NOMO-1 treated with dmso at 0.1 percent for 144 hours (cell line): ENCODE measurements at regions not wholly inside any gene's neighbourhood (a gene's known extent, or its start where the extent isn't known, plus 50 kb on each side); places are given as distances from the start of the nearest gene placed in this dataset.

ENCODE experiments used
- DNase-seq: peaks from one replicate; lab custom pipeline; 2025; ENCODE audit not compliant: unreplicated experiment; lab: John Stamatoyannopoulos, UW

DNA sequence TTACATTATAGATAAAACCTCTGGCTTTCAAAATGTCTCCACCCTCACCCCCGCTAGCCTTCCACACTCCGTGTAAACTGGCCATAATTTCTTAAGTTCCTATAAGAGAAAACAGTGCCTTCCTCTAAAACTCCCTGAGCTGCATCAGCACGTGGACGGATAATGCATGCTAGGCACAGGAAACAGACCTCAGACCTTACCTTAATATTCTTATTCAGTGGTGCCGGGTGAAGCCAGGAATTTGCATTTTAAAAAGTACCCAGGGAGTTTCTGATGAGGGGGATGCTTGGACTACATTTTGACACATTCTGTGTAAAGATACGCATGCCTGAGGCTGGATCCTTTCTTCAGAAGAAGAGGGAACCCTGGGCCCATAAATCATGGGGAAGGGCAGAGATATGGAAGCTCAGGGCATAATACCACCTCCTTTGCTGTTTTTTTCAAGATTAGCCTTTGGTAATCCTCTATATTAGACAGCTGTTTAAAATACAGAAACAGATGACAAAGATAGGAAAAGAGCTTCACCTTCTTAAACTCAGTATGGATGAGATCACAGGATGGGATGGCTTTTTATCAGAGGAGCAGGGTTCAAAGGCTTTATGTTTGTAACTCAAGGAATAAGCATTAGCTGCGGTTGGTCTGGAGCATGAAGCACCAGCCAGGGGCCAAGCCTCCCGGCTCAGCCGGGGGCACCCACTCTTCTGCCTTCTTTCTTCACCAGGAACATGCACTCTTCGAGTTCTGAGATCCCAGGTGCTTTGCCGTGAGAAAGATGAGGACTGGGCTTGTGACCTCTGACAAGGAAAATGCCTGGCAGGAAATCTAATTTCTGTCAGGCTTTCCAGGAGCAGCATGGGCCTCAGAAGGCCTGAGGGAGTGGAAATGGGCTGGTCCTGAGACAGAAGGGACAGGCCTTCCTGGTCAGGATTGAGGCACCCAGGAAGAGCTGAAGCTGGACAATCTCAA lies 218.1 kb upstream of the SOX4 start:
- no peak for DNase-seq

DNA sequence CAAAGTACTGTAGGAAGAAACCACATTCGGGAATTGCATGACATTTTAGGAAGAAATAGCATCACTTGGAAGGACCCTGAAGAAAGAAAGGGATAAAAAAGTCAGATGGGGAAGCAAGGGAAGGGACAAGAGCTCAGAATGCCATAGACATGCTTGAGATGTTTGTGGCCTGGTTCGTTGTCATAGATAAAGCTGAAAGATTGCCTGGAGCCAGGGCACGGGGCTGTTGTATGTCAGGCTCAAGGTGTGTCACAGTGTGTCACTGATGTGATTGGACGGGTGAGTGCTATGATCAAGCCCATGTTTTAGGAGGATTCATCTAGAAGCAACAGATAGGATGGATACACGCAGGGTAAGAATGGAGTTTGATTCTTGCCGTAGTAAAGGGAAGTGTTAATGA lies 216.2 kb upstream of the SOX4 start:
- no peak for DNase-seq

DNA sequence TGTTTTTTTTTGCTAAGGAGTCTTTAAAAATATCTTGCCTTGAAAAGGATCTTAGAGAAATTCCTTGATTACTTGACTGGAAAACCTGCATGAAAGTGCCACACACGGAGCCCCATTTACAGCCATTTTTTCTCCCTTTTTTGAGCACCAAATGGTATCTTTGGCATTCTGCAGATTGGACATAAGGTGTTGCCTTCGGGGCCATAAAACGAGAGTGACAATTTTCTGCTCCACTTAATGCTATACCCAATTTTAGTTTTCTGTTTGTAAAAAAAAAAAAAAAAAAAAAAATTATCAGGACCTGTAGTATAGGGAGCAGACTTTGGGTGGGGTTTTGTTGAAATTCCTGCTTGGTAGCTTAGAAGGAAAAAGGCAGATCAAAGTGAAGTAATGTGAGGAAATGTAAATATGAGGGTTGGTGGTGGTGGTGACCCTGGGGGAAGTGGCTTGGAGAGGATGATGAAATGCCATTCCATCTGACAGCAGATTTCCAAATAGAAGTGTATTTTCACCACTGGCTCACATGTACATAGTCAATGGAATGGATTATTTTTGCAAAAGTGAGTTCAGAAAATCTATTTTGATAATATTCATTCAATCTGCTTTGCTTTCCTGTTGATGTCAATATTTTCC lies 212.1 kb upstream of the SOX4 start:
- peak; percentile 2 for DNase-seq

DNA sequence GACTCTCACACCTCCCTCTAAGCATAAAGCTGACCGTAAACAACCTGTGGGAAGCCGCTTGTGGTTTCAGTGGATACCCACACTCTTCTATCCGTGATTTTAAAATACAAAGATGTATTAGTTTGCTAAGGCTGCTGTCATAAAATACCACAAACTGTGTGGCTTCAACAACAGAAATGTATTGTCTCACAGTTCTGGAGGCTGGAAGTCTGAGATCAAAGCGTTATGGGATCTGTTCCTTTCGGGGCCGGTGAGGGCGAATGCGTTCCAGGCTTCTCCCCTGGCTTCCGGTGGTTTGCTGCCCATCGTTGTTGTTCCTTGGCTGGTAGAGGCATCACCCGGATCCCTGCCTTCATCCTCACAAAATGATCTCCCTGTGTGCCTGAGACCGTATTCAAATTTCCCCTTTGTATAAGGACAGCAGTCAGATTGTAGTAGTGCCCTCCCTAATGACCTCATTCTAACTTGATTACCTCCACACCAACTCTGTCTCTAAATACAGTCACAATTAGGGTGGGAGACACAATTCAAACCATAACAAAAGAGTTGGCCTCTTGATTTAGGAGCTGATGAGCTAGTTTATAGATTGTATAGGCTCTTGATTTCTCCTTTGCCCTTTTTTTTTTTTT lies 210.6 kb upstream of the SOX4 start:
- no peak for DNase-seq

DNA sequence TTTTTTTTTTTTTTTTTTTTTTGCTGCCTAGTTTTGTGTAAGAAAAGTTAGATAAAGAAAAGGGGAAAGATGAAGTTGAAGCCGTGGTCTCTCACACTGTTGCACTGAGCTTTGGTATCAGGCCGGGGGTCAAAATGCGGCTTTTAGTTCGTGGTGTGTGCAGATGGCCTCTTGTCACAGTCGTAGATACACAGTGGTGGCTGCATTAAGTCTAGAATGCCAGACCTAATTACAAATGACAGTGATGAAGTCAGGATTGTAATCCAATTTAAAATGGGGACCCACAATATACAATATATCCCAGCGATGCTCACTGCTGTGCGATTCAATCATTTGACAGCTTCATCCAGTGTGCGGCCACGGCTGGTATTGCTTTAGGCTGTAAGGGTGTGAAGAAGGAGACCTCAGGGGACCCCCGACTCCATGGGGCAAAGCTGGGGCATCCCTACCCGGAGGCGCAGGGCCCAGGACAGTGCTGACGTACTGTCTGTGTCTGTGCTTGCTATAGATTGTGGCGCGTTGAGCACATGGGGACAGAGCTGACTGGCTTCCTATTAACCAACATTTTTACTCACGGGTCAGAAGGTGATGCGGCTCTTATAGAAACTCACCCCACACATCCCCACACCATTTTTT lies 210.0 kb upstream of the SOX4 start:
- no peak for DNase-seq

DNA sequence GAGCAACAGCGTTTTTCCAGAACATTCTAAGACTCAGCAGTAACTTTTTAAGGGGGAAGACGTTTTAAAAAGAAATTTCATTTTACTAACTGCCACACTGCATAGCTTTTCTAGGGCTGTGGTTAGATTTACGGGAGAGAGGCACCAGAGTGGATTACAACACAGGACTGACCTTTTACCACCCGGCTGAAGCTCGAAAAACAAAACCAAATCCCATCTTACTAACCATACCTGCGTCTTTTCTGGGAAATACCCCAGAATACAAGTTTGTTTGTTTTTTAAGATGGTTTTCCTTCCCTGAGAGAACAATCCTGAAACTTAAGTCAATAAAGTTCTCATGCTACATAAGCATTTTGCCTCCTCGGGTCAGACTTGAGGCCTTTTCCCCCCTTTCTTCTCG lies 209.3 kb upstream of the SOX4 start:
- peak; percentile 68 for DNase-seq

DNA sequence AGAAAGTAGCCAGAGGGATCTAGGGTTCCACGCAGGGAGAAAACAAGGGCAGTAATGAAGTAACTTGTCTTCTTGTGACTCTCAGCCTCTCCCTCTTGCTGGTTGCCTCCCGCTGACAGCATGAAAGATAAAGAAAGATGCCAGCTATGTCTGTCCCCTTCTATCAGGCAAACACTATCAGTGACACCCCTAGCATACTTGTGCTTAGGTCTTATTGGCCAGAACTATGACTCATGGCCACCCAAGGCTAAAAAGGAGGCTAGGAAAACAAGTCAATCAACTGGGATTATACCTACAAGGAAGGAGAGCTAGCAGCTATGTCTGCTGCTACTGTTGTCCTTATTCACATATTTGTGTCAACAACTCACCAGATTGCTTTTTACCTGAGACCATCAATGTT lies 206.8 kb upstream of the SOX4 start:
- DNase-seq = no peak

DNA sequence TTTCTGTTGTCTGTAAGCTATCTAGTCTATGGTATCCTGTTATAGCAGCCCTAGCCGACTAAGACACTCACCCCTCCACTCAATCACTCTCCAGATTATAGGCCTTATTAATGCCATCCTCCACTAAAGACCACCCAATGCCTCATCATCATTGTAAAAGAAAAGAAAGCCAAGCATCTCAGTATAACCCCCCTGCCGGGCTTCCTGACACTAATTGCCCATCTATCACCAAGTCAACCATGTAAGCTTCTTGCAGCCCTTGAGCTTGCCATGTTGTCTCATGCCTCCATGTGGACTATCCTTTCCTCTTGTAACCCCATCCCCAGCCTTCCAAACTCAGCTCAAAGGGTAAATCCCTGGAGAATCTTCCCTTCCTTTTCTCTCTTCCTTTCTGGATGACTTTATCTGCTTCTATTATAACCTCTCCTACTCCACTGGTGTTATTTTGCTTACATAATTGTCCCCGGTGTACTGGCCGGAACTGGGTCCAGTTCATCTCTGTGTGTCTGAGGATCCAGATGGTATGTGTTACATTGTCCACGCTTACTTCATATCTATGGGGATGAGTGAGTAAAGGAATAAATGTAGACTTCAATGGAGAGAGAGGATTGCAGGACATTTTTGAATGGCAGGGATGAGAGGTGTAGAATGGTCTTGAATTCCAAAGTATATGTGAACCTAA lies 202.9 kb upstream of the SOX4 start:
- no peak for DNase-seq

DNA sequence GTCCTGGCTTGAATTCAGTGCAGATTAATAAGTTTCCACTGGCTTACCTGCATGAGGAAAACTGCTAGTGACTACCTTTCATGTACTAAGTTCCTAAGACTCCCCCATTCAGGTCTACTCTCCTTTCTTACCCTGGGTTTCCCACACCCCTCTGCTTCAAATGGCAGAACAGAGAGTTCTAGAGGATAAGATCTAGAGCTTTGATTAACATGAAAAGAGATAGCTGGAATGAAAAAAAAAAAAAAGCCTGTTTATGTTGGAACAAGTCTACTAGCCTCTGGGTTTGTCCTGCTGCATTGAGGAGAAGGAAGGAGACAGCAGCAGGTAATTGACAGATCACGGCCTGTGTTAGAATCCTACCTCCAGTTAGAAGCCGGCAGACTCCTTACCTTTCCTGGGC lies 201.4 kb upstream of the SOX4 start:
- DNase-seq = no peak

DNA sequence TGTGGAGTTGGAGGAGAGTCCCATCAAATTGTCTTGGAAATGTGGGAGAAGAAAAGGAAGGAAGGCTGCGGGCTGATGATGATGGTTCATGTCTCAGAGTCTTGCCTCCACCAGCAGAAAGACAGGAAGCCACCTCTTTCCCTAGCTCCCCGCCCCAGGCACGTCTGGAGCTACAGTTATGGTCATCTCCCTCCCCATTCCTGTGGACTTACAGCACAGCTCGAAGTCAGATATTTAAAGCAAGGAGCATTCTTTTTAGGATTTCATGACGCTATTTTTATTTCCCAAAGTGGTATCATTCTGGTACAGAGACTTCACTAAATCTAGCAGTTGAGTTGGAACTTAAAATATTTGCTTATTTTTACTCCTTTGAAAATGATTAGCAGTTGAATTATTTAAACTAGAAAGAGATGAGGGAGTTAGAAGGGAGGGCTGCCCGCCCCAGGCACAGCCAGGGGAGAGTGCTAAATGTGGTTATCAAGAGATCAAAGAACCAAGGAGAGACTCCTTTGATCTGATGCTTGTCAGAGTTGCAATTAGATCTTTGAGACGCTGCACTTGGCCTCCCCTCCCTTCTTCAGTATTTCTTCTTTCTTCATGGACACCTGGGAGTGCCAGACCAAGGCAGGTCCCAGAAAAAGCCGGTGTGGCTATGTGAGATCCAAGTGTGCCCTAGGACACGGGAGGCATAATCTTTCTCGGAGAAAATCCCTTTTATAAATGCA lies 199.9 kb upstream of the SOX4 start:
- no peak for DNase-seq

DNA sequence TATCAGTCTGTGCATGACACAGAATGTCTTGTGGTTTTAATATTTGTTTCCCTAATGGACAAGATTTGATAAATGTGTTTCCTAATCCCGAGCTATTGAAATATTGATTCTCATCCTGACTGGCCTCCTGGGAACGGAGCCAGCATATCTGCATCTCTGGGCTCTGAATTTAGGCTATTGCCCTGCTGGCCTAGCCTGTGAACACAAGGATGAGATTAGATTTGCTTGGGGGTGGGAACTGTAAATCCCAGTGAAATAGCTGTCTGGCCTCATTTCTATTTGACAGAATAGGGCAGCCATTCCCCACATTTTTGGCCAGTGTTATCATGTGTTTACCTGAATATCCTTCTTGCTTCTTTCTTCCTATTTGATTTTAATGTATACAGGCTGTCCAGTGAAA lies 198.4 kb upstream of the SOX4 start:
- no peak for DNase-seq

DNA sequence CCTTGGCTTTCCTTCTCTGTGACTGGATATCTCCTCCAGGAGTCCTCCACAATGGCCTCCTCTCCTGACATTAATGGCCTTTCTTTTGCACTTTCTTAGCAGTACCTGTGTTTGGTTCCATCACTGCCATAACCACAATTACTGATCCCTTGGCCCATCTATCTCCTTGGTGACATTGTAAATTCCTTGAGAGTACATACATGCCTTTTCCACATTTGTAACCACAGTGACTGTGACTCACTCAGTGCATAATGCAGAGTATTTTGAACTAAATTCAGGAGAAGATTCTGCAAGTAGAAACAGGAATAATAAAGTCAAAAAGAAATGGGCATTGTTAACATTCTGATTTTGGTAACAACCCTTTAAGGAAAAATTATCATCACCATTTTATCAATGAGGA lies 197.2 kb upstream of the SOX4 start:
- DNase-seq = no peak

DNA sequence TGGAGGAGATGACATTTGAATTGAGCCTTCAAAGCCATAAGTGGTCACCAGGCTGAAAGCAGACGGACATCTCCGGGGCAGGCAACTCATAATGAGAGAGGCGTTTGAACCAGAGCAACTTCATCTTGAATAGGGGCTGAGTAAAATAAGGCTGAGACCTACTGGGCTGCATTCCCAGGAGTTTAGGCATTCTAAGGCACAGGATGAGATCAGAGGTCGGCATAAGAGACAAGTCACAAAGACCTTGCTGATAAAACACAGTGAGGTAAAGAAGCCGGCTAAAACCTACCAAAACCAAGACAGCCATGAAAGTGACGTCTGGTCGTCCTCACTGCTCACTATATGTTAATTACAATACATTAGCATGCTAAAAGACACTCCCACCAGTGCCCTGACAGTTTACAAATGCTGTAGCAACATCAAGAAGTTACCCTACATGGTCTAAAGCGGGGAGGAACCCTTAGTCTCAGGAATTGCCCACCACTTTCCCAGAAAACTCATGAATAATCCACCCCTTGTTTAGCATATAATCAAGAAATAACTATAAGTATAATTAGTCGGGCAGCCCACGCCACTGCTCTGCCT lies 194.7 kb upstream of the SOX4 start:
- DNase-seq = no peak

DNA sequence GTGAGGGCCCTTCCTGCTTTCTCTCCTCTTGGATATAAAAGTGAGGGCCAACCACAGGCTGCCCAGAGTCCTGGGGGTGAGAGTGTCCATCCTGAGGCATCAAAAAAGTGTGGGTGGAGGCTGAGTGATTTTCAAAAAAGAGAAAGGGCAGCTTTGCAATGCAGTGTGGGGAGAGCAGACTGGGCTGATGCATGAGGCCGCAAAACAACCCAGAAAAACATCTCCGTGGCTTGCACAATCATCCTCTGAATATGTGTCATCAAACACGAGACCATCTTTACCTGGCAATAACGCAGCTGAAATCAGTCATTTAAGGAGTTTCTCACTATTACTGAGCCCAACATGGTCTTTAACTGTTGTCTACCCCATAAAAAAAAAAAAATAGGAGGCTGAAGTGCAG lies 191.2 kb upstream of the SOX4 start:
- DNase-seq = peak; percentile 30

DNA sequence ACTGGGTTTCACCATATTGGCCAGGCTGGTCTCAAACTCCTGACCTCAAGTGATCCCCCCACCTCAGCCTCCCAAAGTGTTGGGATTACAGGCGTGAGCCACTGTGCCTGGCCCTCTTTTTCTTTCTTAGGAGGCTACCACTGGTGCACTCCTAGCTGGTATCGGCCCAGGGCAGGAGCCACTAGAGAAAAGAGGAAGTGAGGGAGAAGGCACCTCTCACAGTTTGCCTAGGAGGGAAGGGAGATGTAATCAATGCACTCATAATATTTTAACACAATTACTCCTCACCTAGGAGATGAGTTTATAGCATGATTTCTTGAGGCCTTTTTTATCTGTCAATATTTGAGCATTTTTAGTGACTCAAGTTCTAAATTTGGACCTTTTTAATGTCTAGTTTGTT lies 189.0 kb upstream of the SOX4 start:
- peak; percentile 43 for DNase-seq

DNA sequence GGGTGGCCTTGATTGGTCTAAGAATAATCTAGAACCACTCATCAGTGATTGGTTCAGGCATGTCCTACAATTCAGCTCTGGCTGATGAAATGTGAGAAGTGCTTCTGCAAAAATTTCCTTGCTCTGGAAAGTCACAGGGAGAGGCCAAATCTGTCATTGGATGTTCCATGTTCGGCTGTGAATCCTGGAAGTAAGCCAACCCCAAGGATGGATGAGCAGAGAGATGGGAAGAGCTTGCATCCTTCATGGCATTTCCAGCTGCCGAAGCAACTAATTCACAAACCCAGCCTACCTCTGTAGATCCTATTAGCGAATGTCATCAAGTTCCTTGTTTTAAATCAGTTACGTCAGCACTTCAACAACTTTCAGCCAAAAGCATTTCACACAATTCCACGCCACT lies 187.2 kb upstream of the SOX4 start:
- DNase-seq = no peak

DNA sequence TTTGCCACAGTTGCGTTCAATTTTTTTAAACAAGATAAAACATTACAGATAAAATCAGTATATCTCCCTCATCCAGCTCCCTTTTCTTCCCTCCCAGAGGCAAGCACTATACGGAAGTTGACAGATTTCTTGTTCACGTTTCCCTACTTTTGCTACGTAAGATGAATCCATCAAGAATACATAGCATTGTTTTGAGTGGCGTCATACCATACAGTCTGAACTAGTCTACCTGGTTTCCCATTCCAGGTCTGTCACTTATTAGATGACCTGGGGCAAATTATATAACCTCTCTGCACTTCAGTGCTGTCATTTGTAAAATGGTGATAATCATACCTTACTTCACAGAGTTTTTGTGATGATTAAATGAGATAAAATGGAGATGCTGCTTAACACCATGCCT lies 184.3 kb upstream of the SOX4 start:
- DNase-seq = no peak

DNA sequence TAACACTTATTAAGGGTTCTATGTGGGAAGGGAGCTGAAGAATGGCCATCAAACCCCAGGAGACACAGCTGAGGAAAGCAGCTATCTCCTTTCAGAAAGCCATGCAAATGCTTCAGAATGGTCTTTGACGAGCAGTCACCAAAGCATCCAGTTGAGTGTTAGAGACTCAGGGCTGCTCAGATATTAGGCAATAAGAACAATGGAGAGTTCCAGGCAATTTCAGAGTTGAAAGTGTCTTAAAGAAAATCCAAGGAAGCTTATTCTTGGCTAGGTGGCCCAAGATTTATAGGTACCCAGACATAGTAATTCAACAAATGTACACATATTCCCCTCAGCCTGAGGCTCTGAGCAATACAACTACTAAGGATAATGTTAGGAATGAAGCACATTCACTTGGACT lies 180.1 kb upstream of the SOX4 start:
- DNase-seq = no peak

DNA sequence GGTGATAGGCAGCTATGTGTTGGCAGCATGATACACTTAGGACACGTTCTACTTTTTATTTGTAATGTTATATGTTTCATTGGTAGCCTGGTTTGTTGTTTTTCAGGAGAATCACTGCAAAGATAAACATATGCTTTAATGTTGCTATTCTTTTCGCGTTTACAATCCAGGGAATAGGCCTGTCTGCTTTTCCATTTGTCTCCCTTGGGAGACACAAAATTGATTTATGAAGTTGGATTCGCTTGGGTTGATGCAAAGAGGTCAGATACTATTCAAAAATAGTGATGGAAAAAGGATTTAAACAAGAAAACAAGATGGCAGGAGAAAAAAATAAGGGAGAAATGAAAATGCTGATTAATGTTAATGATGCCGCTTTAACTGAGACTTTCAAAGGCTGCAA lies 179.5 kb upstream of the SOX4 start:
- no peak for DNase-seq
